Dermis blood vessel endothelial cell (primary cell): ENCODE measurements at regions not wholly inside any gene's neighbourhood (a gene's known extent, or its start where the extent isn't known, plus 50 kb on each side); places are given as distances from the start of the nearest gene placed in this dataset.
"Not testable (repeated sequence)": the region's sequence is repeated elsewhere in the genome, so short reads cannot be mapped to it uniquely, and the experiment has no call there.

Experiments
- DNase-seq: peaks from one replicate; pipeline ENCODE4 v3.0.0; 2010

- DNase-seq: no peak
Measured at GRCh38 chr21:36247316-36248010, 72.5 kb upstream of the MORC3 start.

GRCh38 chr21:36249576-36250422 is 70.2 kb upstream of the MORC3 start:
- no peak for DNase-seq

DNA sequence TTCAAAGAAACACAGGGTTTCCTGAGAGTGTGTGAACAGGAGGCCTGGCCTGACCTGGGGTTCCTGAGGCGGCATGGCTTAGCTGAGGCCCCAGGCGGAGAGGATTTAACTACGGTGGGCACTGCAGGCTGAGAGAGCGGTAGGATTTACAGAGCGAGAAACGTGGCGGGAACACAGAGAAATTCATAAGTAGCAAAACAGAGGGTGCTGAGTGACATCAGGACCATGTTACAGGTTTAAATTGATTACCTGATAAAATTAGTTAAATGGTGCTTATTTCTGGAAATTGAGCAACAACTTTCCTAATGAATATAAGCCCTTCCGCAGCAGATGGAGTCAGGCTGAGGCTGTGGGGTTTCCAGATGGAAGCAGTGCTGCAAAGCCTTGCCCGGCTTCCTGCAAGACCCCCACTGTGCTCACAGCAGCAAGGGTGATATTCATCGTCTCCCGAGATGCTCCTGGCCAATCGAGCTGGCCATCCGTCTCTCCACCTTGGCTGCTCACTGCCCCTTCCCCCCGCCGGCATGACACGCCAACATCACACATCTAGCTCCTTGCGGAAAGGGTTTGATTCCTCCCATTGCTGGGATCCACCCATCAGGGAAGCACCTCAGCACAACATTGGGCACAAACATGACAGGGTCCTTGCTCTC is 69.4 kb upstream of the MORC3 start:
- DNase-seq: no peak

DNA sequence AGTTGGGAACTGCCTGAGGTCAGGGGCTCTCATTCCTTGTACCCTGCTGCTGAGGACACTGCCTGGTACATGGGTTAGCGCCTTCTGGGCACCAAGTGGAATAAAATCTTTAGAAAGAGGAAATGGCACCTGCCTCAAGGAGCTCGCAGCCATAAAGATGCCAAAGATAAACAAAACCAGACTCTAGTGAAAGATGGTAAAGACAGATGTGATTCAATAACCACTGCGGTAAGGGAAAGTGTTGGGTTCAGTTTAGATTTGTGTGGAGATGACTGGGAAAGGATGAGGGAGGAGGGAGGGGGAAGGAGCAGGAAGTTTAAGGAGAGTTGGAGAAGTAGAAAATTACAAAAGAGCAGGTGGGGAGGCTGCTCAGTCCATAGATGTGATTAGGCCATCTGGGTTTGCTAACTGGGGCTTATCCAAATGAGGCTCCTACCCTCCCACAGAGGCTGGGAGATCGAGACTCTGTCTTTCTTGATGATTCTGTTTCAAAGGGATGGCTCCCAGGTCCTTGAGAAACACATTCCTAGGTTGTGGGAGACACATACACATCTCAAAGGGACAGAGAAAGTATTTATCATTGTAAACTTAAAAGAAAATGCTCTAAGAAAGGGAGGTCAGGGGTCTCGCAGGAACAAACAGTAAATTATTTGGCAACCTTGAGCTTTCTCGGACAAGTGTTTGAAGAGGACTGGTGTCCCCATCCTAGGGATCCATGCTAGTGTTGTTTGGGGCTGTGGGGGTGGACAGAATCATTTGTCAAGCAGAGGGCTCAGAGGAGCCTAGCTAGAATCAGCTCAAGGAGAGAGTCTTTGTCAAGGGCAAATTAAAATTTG is 65.7 kb upstream of the MORC3 start:
- no peak for DNase-seq

DNA sequence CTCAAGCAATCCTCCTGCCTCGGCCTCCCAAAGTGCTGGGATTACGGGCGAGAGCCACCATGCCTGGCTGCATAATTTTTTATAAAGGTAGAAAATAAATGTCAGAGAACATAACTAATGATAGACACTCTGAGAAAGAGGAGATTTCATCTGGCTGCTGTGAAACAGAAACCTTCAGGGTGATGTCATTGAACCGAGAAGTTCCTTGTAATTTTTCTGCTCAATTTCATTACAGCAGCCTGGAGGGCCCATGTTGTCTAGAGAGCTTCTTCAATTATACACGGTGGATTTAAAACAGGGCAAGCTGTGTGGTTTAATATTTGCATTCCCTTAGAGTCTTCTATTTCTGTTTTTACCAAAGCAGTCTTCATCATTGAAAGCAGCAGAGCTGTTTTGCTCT is 64.3 kb upstream of the MORC3 start:
- no peak for DNase-seq

GRCh38 chr21:36257657-36258056 is 62.3 kb upstream of the MORC3 start:
- DNase-seq: no peak

GRCh38 chr21:36260030-36260787 is 59.8 kb upstream of the MORC3 start:
- DNase-seq: peak; percentile 79

DNA sequence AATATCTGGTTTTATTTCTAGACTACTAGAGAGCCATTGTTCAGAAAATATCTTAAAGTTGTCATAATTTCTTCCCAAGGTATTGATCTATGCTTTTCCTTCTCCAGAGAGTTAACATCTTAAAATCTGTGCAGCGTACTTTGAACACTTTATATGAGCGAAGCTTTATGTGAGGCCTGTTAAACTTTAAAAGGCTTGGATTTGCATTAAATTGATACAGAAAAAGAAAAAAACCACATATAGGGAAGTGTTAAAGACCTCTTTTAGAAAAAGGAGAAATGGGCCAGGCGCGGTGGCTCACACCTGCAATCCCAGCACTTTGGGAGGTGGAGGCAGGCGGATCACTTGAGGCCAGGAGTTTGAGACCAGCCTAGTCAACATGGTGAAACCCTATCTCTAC is 59.2 kb upstream of the MORC3 start:
- no peak for DNase-seq

DNA sequence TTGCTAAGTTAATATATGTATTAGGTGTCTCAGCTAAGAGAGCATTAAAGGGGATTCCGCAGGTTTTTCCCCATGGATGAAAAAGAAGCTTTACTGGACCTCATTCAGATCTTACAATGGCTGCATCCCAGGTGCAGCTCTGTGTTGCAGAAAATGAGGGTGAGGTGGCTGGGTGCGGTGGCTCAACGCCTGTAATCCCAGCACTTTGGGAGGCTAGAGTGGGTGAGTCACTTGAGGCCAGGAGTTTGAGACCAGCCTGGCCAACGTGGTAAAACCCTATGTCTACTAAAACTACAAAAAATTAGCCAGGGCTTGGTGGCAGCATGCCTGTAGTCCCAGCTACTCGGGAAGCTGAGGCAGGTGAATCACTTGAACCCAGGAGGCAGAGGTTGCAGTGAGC is 58.5 kb upstream of the MORC3 start:
- DNase-seq: no peak

DNA sequence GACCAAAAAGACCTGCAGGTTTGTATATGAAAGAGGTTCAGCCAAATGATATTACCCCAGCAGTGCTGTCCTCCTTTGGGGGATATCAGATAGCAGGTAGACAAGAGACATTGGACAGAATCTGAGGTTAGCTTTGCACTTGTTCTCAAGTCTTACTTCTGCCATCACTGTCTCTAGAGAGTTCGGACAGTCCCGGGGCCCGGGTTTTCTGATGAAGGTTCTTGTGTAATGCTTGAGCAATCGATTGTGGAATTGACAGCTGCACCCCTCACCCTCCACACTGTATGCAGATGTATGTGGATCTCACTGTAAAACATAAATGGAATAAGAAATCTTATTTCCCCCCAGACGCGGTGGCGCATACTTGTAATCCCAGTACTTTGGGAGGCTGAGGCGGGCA is 56.2 kb upstream of the MORC3 start:
- DNase-seq: no peak

DNA sequence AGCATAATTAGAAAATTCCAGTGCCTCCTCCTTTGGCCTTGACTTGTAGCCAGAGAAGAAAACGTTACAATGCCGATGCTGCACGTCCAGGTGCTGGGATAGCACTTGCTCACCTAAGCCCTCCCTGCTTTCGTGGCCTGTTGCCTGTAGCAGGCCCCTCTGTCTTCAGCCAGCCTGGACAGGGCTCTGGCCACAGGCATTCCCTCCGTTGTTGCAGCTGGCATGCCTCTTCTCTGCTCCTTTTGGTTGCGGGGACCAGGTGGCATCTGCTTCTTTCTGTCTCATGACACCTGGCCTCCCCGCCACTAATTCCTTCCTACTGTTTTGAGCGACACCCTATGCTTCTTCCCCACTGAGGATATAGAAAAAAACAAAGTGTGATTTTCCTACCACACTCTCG is 54.6 kb upstream of the MORC3 start:
- DNase-seq: no peak

GRCh38 chr21:36267828-36268227 is 52.2 kb upstream of the MORC3 start:
- not testable (repeated sequence) for DNase-seq

DNA sequence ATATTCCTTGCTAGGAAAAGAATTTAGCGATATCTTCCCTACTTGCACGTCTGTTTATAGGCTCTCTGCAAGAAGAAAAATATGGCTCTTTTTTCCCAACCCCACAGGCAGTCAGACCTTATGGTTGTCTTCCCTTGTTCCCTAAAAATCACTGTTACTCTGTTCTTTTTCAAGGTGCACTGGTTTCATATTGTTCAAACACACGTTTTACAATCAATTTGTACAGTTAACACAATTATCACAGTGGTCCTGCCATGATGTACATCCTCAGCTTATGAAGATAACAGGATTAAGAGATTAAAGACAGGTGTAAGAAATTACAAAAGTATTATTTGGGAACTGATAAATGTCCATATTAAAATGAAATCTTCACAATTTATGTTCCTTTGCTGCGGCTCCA is 51.7 kb upstream of the MORC3 start:
- DNase-seq: not testable (repeated sequence)
